HCT116 (cell line): ENCODE measurements at regions not wholly inside any gene's neighbourhood (a gene's known extent, or its start where the extent isn't known, plus 50 kb on each side); places are given as distances from the start of the nearest gene placed in this dataset.

Experiments
- ATAC-seq: fragments of 200-7000 bp; cut with Tn5 transposase; 2 replicates; pipeline ENCODE4 v1.9.1; 2020; ENCODE audit warnings: mild to moderate bottlenecking, moderate library complexity
- BruUV-seq: library from RNA; stranded (reverse); fragments of 400-500 nt; replicated peaks from 2 replicates; lab custom pipeline; 2021; lab: Mats Ljungman, UMichigan
- CTCF ChIA-PET: fragments of 300-600 bp; sonication (Branson Sonifier 250); formaldehyde crosslinking; loops from one replicate; lab custom pipeline; 2021; ENCODE audit warnings: antibody characterized with exemption; lab: Charles Lee
- POLR2A ChIA-PET: fragments of 300-600, 350-600 bp; sonication (Branson Sonifier 250); formaldehyde crosslinking; loops from one replicate; lab custom pipeline; 2021; ENCODE audit warnings: antibody characterized with exemption; lab: Charles Lee
- RAD21 ChIA-PET, 2 experiments: fragments of 300-600 bp; sonication (Branson Sonifier 250); formaldehyde crosslinking; loops; one replicate each; lab custom pipeline; 2023; ENCODE audit warnings: low total read pairs in 2 of 2; ENCODE audit not compliant: uncharacterized antibody in 2 of 2, unreplicated experiment in 2 of 2, low non-redundant PET in 1 of 2; lab: Charles Lee
- DNase-seq: peaks from one replicate; pipeline ENCODE4 v3.0.0-alpha.2; 2010; ENCODE audit warnings: low read depth, low spot score
- H2AFZ ChIP-seq: fragments of 200-600 bp; shearing (Covaris generic), sonication (generic); 2 replicates; pipeline ENCODE4 v1.6.1; 2017; ENCODE audit warnings: low read depth, mixed run types, mixed read lengths, antibody characterized with exemption, low read length; ENCODE audit not compliant: poor library complexity, severe bottlenecking
- H3K27ac ChIP-seq: 2 replicates; pipeline ENCODE4 v1.5.1; 2012; ENCODE audit warnings: low read depth, low read length
- H3K27me3 ChIP-seq: fragments of 200-600 bp; sonication (generic); 2 replicates; pipeline ENCODE4 v1.6.1; 2016; ENCODE audit warnings: mixed run types, low read length, mixed read lengths; ENCODE audit not compliant: insufficient read depth
- H3K36me3 ChIP-seq, 2 experiments: fragments of 200-500 bp in 1 of 2; fragments of 200-600 bp in 1 of 2; sonication (Bioruptor generic) in 1 of 2; sonication (generic) in 1 of 2; 2 replicates each; pipeline versions ENCODE4 v1.5.1 to v1.6.1; 2014 to 2016; ENCODE audit warnings: low read length in 2 of 2, inconsistent platforms in 1 of 2, mixed read lengths in 1 of 2, mixed run types in 1 of 2; ENCODE audit not compliant: insufficient read depth in 2 of 2, control insufficient read depth in 1 of 2
- H3K4me1 ChIP-seq, 2 experiments: fragments of 200-600 bp in 1 of 2; sonication (generic) in 1 of 2; 2 replicates each; pipeline versions ENCODE4 v1.5.1 to v1.6.1; 2012 to 2017; ENCODE audit warnings: low read length in 2 of 2, inconsistent platforms in 1 of 2, mild to moderate bottlenecking in 1 of 2, mixed read lengths in 1 of 2, mixed run types in 1 of 2, moderate library complexity in 1 of 2; ENCODE audit not compliant: insufficient read depth in 2 of 2, control insufficient read depth in 1 of 2
- H3K4me2 ChIP-seq: fragments of 200-600 bp; sonication (generic); 2 replicates; pipeline ENCODE4 v1.6.1; 2017; ENCODE audit warnings: mixed run types, low read length, mixed read lengths
- H3K4me3 ChIP-seq, 2 experiments: fragments of 200-600 bp in 1 of 2; sonication (generic) in 1 of 2; replicated peaks in 1 of 2; 2 replicates each; pipeline ENCODE4 v1.5.1; 2011 to 2016; ENCODE audit warnings: low read length in 2 of 2, control low read depth in 1 of 2, low read depth in 1 of 2, mild to moderate bottlenecking in 1 of 2, mixed read lengths in 1 of 2, mixed run types in 1 of 2
- H3K79me2 ChIP-seq: fragments of 200-600 bp; sonication (generic); 2 replicates; pipeline ENCODE4 v1.6.1; 2017; ENCODE audit warnings: mild to moderate bottlenecking, mixed run types, low read length, moderate library complexity, mixed read lengths; ENCODE audit not compliant: insufficient read depth
- H3K9ac ChIP-seq: fragments of 200-600 bp; sonication (generic); 2 replicates; pipeline ENCODE4 v1.6.1; 2016; ENCODE audit warnings: low read length, mixed read lengths
- H3K9me2 ChIP-seq: fragments of 200-600 bp; sonication (generic), shearing (Covaris generic); 2 replicates; pipeline ENCODE4 v1.6.1; 2017; ENCODE audit warnings: mixed run types, mild to moderate bottlenecking, moderate library complexity; ENCODE audit not compliant: insufficient read depth
- H3K9me3 ChIP-seq, 2 experiments: fragments of 200-500 bp in 1 of 2; fragments of 200-600 bp in 1 of 2; sonication (Bioruptor generic) in 1 of 2; sonication (generic) in 1 of 2; 2 replicates each; pipeline ENCODE4 v1.6.1; 2014 to 2017; ENCODE audit warnings: low read length in 2 of 2, mixed read lengths in 2 of 2, inconsistent platforms in 1 of 2, low read depth in 1 of 2, mild to moderate bottlenecking in 1 of 2, mixed run types in 1 of 2, moderate library complexity in 1 of 2; ENCODE audit not compliant: control insufficient read depth in 1 of 2, insufficient read depth in 1 of 2
- H4K20me1 ChIP-seq: fragments of 200-600 bp; sonication (generic), shearing (Covaris generic); 2 replicates; pipeline ENCODE4 v1.6.1; 2017; ENCODE audit warnings: mixed run types, mild to moderate bottlenecking, moderate library complexity; ENCODE audit not compliant: insufficient read depth
- ATF3 ChIP-seq: IDR thresholded peaks from 2 replicates; pipeline ENCODE4 v1.6.1; 2012
- CEBPB ChIP-seq: IDR thresholded peaks from 2 replicates; pipeline ENCODE4 v1.6.1; 2012; ENCODE audit warnings: low read depth
- CTCF ChIP-seq, 3 experiments: fragments of 200-600 bp in 1 of 3; sonication (generic) in 1 of 3; IDR thresholded peaks in 2 of 3; conservative IDR thresholded peaks in 1 of 3; 2 replicates each; pipeline ENCODE4 v1.5.1; 2012 to 2017; ENCODE audit warnings: low read depth in 2 of 3, low read length in 2 of 3, antibody characterized with exemption in 1 of 3, borderline replicate concordance in 1 of 3, control low read depth in 1 of 3, mild to moderate bottlenecking in 1 of 3, mixed read lengths in 1 of 3, mixed run types in 1 of 3, moderate library complexity in 1 of 3; ENCODE audit not compliant: insufficient read depth in 1 of 3
- ELF1 ChIP-seq: IDR thresholded peaks from 2 replicates; pipeline ENCODE4 v1.6.1; 2012; ENCODE audit warnings: low read depth, borderline replicate concordance
- JUND ChIP-seq: IDR thresholded peaks from 2 replicates; pipeline ENCODE4 v1.6.1; 2012
- MAX ChIP-seq: IDR thresholded peaks from 2 replicates; pipeline ENCODE4 v1.6.1; 2012
- TCF7L2 ChIP-seq: IDR thresholded peaks from 2 replicates; pipeline ENCODE4 v1.7.0; 2011; ENCODE audit warnings: borderline replicate concordance, inconsistent platforms; ENCODE audit not compliant: insufficient read depth, insufficient read length; ENCODE audit errors: extremely low read depth
- ZBTB33 ChIP-seq: IDR thresholded peaks from 2 replicates; pipeline ENCODE4 v1.6.1; 2011; ENCODE audit warnings: mild to moderate bottlenecking, low read length, moderate library complexity; ENCODE audit not compliant: insufficient replicate concordance; ENCODE audit errors: extremely low read depth
- ZFX ChIP-seq: fragments of 450-650 bp; IDR thresholded peaks from 2 replicates; pipeline ENCODE4 v1.6.1; 2017
- ZNF274 ChIP-seq: fragments of 200-500 bp; sonication (Bioruptor generic); IDR thresholded peaks from 2 replicates; pipeline ENCODE4 v1.6.1; 2014; ENCODE audit warnings: mild to moderate bottlenecking, low read depth, low read length, inconsistent platforms
- intact Hi-C: fragments of 100-400 bp; cut with micrococcal nuclease; formaldehyde crosslinking; loops from 2 replicates; pipeline ENCODE4 v1.10.0; 2022

GRCh38 chr21:14879458-14879857 is 185.3 kb downstream of the NRIP1 start:
- TF ChIP-seq ZBTB33 (no peak), ZFX (no peak), ZNF274 (no peak), JUND (no peak), MAX (no peak), ATF3 (no peak), TCF7L2 (no peak), ELF1 (no peak), CEBPB (no peak), CTCF (IDR thresholded peaks at IDR 0.05 in 2 of 3, conservative IDR thresholded peaks at IDR 0.05 in 1 of 3; ENCODE audit: borderline replicate concordance in 1 of 3, insufficient read depth in 1 of 3, low read depth in 2 of 3, low read length in 2 of 3) (no peak)
- H2AFZ ChIP-seq: no peak overlapping the region
- H3K4me2 ChIP-seq: no peak overlapping the region

More at GRCh38 chr21:14879458-14879857, 185.3 kb downstream of the NRIP1 start:
- RAD21 ChIA-PET: no interaction called here
- H3K27me3 ChIP-seq: no peaks in the 10 kb centered on the region
- POLR2A ChIA-PET: no interaction called here
- no peak overlapping the region; the same call in 1 of the 2 replicates for H3K27ac ChIP-seq
- H4K20me1 ChIP-seq: no peaks in the 10 kb centered on the region
- no peaks in the 10 kb centered on the region for H3K9me2 ChIP-seq
- peaks cover 54 to 67% of the 10 kb centered on the region in 2 experiments for H3K4me1 ChIP-seq
- no peak for DNase-seq
- CTCF ChIA-PET: no interaction called here
- no peak overlapping the region for H3K4me3 ChIP-seq
- BruUV-seq: no TSS peak
- intact Hi-C loops: loop anchor here (5.0 to 10.0 kb wide), 2 partner anchors 188 to 345 kb away; no protein-coding TSS in a partner anchor
- H3K9me3 ChIP-seq: no peaks in the 10 kb centered on the region; a peak in 1 of 4 replicates
- no peak overlapping the region for H3K9ac ChIP-seq
- no peaks in the 10 kb centered on the region for H3K36me3 ChIP-seq
- no peaks in the 10 kb centered on the region for H3K79me2 ChIP-seq
- ATAC-seq: no peak
